ENCODE measurements at regions not wholly inside any gene's neighbourhood (a gene's known extent, or its start where the extent isn't known, plus 50 kb on each side); places are given as distances from the start of the nearest gene placed in this dataset.

DNA sequence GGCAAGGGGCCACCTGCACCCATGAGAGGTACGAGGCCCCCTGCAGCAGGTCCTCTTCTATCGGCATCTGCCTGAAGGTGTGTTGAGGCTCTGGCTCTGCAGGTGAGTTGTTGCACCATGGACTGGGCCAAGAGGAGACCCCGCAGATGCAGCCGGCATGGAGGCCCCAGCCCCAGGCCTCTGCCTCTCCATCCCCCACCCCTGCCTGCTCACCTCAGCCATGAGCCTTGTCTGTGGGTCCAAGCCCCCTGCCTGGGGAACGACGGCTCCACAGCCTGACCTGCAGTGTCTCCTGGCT is 1386.2 kb downstream of the BRD1 start:
- TF ChIP-seq CTCF (IDR thresholded peaks at IDR 0.05) (no peak), EP300 (IDR thresholded peaks at IDR 0.05) (no peak), POLR2AphosphoS5 (IDR thresholded peaks at IDR 0.05) (no peak)
